CD4-positive, alpha-beta T cell treated with Interleukin-15 for 1 hour (primary cell): ENCODE measurements at regions not wholly inside any gene's neighbourhood (a gene's known extent, or its start where the extent isn't known, plus 50 kb on each side); places are given as distances from the start of the nearest gene placed in this dataset.
"Not testable (repeated sequence)": the region's sequence is repeated elsewhere in the genome, so short reads cannot be mapped to it uniquely, and the experiment has no call there.

Source experiments
- DNase-seq: peaks from one replicate; pipeline ENCODE4 v3.0.0-alpha.2; 2020

- DNase-seq, result not testable (repeated sequence)
Measured at GRCh38 chr5:21274361-21274760, 1286.4 kb upstream of the CDH18 start.

DNA sequence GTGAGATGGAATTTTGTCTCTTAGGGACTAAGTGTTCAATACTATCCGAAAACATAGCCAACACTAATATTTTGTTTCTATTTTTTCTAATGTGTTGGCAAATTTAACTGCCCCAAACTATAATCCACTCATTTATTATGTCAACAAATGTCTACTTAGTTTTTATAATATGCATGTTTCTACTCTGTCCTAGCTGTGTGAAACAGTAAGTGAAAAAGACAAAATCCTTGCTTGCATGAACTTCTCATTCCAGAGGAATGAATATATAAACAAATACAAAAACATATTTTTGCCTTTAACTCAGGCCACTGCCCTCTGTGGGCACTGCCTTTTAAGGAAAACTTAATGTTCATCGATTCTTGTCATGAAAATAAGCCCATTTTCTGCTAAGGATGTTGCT, 1275.4 kb upstream of the CDH18 start:
- DNase-seq, result no peak

GRCh38 chr5:21254161-21254560, 1266.2 kb upstream of the CDH18 start:
- DNase-seq, result no peak

GRCh38 chr5:21244982-21245381, 1257.0 kb upstream of the CDH18 start:
- no peak for DNase-seq

DNA sequence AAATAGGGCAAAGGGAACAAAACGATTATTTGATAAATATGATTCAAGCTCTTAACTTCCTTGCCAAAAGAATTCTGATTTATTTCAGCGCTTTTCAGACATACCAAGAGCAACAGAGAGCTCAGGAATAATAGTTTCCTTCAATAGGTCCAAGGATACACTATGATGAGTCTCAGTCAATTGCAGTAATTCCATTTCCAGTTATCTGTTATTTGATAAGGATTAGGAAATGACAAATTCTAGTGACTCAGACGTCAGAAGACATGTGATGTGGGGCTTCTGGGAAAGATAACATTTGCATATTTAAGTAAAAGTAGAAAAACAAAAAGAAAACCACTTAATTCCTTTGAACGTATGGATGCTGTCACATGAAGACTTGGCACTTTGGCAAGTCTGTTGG, 1250.8 kb upstream of the CDH18 start:
- DNase-seq, result no peak

GRCh38 chr5:21237461-21237860, 1249.5 kb upstream of the CDH18 start:
- DNase-seq, result no peak

- DNase-seq, result no peak
Measured at GRCh38 chr5:21236971-21237427, 1249.0 kb upstream of the CDH18 start.

DNA sequence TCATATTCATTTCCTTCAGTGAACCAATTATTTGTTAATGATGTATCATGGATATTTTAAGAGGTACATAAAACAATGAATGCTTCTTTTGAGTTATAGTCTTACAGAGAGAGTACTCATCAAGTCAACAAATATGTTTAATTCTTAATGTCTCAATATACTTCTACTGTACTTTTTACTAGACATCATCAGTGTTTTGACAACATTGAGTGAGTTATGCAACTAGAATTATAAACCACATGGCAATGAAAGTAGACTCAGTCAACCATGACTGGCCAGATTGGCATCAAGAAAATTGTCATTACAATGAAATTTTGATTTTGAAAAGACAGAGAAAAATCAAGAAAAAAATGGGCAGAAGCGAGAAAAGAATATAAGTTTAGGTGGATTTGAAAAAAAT, 1248.1 kb upstream of the CDH18 start:
- DNase-seq, result no peak

DNA sequence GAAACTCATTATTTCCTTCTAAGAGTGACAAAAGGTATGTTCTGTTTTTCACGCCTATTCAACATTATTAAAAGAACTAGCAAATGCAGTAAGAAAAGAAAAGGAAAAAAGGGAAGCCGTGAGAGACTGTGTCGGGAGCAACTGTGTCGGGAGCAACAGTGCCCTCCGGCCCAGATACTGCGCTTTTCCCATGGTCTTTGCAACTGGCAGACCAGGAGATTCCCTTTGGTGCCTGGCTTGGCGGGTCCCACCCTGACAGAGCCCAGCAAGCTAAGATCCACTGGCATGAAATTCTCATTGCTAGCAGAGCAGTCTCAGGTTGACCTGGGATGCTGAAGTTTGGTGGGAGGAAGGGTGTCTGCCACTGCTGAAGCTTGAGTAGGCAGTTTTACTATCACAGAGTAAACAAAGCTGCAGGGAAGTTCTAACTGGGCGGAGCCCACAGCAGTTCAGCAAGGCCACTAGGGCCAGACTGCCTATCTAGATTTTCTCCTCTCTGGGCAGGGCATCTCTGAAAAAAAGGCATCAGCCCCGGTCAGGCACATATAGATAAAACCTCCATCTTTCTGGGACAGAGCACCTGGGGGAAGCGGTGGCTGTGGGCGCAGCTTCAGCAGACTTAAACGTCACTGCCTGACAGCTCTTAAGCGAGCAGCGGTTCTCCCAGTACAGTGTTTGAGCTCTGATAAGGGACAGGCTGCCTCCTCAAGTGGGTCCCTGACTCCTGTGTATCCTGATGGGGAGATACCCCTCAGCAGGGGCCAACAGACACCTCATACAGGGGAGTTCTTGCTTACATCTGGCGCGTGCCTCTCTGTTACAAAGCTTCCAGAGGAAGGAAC, 1237.4 kb upstream of the CDH18 start:
- DNase-seq, result no peak

DNA sequence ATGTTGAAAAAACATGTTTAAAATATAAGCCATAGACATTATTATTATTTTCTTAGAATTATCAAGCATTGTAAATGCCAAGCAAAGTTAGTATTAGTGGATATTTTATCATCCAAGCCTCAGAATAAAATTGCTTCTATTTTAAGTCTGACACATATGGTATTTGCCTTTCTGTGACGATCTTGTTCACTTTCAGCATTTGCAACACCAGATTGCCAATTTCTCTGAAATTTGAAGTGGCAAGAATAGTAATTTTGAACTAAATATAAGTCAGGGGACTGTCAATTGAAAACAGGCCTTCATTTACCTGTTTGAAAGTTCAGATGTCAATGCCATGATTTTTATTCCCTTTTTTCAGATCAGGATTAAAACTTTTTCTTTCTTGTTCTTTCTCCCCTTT, 1233.6 kb upstream of the CDH18 start:
- DNase-seq, result no peak

- DNase-seq, result no peak
Measured at GRCh38 chr5:21219966-21220365, 1232.0 kb upstream of the CDH18 start.

- no peak for DNase-seq
Measured at GRCh38 chr5:21219251-21219650, 1231.3 kb upstream of the CDH18 start.

GRCh38 chr5:21212026-21212425, 1224.0 kb upstream of the CDH18 start:
- DNase-seq, result no peak

- no peak for DNase-seq
Measured at GRCh38 chr5:21209409-21209808, 1221.4 kb upstream of the CDH18 start.

DNA sequence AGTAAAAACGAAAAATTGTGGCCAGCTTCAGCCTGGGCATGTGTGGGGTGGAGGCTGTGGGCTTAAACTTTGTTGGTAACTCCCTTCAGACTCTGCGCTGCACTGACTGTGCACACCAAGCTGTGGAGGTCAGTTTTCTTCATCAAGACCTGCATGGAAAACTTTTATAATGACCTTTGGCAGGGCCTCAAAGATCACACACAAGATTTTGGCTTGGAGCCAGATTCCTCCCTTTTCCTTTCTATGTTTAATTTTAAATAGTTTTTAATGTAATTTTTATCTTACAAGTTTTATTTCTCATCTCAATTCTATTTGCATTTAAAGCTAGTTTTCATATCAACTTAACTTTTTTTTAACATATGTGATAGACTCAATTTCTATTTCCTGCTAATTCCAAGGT, 1211.1 kb upstream of the CDH18 start:
- no peak for DNase-seq

- no peak for DNase-seq
Measured at GRCh38 chr5:21195145-21195544, 1207.1 kb upstream of the CDH18 start.

GRCh38 chr5:21185536-21185935, 1197.5 kb upstream of the CDH18 start:
- DNase-seq, result no peak

DNA sequence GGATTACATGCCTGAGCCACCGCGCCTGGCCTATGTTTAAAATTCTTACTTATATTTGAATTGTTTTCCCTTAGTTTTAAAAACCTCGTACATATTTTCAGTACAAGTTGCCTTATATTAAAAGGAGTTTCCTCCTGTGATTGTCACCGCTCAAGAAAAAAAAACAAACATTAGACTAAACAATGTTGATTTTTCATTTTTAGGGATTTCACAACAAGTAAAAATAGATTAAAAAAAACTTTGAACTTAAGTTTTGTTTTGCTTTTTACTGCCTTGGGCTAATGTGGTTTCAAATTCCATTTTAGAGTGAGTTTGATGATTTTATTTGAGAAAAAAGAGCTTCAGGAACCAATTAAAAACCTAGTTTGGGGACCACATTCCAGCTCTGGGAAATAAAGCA, 1196.6 kb upstream of the CDH18 start:
- DNase-seq, result no peak

DNA sequence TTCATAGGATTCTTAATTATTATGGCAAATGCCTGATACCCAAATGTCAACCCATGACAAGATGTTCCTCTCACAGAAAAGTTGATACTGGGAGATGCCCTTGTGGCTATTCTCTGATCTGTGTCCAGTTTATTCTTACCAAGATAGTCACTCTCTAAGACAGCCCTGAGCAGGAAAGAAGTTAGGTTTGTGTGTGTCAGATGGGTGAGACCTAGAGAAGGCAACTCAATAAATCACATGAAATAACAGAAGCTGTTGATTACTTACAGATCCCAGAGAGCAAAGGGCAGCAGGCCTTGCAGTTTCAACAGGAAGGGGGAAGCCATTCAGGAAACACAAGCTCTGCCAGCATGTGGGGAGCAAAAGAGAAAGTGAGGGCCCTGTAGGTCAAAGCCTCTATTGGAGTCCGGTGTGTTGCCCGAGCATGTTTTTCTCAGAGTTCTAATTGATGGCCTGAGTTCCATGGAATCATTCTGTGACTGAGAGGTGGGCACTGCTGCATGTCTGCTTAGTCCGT, 1193.7 kb upstream of the CDH18 start:
- no peak for DNase-seq

- DNase-seq, result no peak
Measured at GRCh38 chr5:21173526-21173925, 1185.5 kb upstream of the CDH18 start.

GRCh38 chr5:21173036-21173435, 1185.0 kb upstream of the CDH18 start:
- no peak for DNase-seq

DNA sequence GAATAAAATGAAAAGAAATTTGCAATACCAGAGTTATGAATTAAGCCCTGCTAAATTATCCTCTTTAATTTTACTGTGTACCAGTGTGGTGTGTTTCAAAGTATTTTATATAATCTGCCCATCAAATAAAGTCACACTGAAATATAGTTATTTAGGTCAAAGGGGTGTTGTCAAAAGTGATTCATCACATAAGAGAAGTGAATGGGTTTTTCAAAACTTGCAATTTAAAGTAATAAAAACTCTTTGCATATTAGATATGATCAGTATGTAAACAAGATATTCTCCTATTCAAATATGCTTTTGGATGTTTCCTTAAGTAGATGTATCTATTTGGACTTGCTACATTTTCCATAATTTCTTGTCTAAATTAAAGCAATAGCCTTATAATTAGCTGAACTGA, 1183.0 kb upstream of the CDH18 start:
- no peak for DNase-seq

DNA sequence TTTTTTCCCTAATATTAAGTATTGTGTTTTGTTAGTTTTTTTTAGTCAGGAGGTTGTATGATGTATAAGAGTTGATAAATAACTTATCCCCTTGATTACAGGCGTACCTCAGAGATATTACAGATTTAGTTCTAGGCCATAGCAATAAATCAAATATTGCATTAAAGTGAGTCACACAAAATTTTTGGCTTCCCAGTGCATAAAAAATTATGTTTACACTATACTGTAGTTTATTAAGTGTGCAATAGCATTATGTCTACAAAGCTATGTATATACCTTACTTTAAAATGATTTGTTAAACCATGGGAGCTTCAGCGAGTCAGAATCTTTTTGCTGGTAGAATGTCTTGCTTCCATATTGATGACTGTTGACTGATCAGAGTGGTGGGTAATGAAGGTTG, 1180.6 kb upstream of the CDH18 start:
- DNase-seq, result no peak

GRCh38 chr5:21165344-21165743, 1177.3 kb upstream of the CDH18 start:
- DNase-seq, result no peak

DNA sequence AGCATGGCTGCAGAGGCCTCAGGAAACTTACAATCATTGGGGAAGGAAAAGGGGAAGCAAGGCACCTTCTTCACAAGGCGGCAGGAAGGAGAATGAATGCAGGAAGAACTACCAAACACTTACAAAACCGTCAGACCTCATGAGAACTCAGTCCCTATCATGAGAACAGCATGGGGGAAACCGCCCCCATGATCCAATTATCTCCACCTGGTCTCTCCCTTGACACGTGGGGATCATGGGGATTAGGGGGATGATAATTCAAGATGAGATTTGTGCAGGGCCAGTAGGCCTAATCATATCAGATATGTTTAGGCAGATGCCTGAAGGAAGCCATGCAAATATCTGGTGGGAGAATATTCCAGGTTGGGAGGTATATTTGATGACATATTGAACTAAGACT, 1176.4 kb upstream of the CDH18 start:
- DNase-seq, result no peak
